ENCODE measurements at regions not wholly inside any gene's neighbourhood (a gene's known extent, or its start where the extent isn't known, plus 50 kb on each side); places are given as distances from the start of the nearest gene placed in this dataset.

DNA sequence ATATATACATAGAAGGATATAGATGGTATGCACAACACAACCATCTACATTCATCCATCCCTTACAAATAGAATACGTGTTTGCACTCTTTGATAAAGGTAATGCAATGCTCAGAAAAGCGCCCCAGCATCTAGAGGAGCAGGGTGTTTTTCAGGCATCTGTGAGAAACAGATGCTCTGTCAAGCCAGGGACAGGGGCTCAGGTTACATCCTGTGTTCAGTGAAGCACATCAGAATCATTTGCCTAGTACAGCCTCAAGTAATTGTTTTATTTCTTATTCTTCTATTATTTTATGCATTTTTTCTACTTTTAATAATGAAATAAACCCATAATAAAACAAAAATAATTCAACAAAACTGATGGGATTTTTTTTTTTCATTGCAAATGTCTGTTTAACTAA is 50.5 kb upstream of the HIF1A start:
- ATAC-seq (ENCODE audit: poor library complexity) (no peak), DNase-seq (no peak)
- intact Hi-C loops (cut with DNase I) = no loop called here

DNA sequence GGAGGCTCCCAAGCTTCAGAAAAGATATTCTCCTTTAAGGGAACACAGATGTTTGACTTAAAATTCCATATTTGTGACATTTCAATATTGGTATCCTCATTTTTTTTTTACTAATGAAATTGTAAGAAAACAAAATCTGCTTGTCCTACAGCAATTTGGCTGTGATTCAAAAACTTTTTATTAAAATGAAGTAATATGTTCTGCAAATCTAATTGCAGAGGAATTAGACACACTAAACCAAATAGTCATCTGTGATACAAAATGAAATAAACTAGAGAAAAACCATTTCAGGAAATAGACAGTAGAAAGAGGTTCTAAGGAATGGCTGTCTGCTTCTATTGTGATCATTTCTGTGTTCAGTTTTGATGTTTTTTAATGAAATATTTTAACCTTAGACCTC is 50.1 kb upstream of the HIF1A start:
- intact Hi-C loops (cut with DNase I) = no loop called here
- ATAC-seq (ENCODE audit: poor library complexity) = no peak
- DNase-seq = no peak
